Osteoblast (primary cell): ENCODE measurements at regions not wholly inside any gene's neighbourhood (a gene's known extent, or its start where the extent isn't known, plus 50 kb on each side); places are given as distances from the start of the nearest gene placed in this dataset.
"Not testable (repeated sequence)": the region's sequence is repeated elsewhere in the genome, so short reads cannot be mapped to it uniquely, and the experiment has no call there.

Experiments used
- DNase-seq: peaks from one replicate; pipeline ENCODE4 v3.0.0; 2011; ENCODE audit warnings: low spot score, mixed read lengths; ENCODE audit not compliant: insufficient read length; ENCODE audit errors: missing footprints
- H2AFZ ChIP-seq: 2 replicates; pipeline ENCODE4 v1.6.0; 2011; ENCODE audit warnings: mild to moderate bottlenecking, low read length
- H3K27ac ChIP-seq: 2 replicates; pipeline ENCODE4 v1.5.1; 2011; ENCODE audit warnings: mild to moderate bottlenecking, low read depth, low read length, moderate library complexity
- H3K27me3 ChIP-seq: 2 replicates; pipeline ENCODE4 v1.6.0; 2012; ENCODE audit warnings: mild to moderate bottlenecking, control low read depth, inconsistent platforms, low read length, moderate library complexity; ENCODE audit not compliant: insufficient read depth
- H3K36me3 ChIP-seq: 2 replicates; pipeline ENCODE4 v1.5.1; 2011; ENCODE audit warnings: mild to moderate bottlenecking, low read length, control low read depth, moderate library complexity; ENCODE audit not compliant: insufficient read depth
- H3K4me1 ChIP-seq: 2 replicates; pipeline ENCODE4 v1.5.1; 2011; ENCODE audit warnings: mild to moderate bottlenecking, low read length, control low read depth, moderate library complexity; ENCODE audit not compliant: insufficient read depth
- H3K4me2 ChIP-seq: 2 replicates; pipeline ENCODE4 v1.6.0; 2011; ENCODE audit warnings: mild to moderate bottlenecking, low read length; ENCODE audit not compliant: insufficient read depth
- H3K4me3 ChIP-seq: fragments of 200-600 bp; sonication (generic); 3 replicates; pipeline ENCODE4 v1.5.1; 2012; ENCODE audit warnings: mild to moderate bottlenecking, low read length, inconsistent platforms; ENCODE audit not compliant: insufficient read depth
- H3K79me2 ChIP-seq: 2 replicates; pipeline ENCODE4 v1.6.0; 2012; ENCODE audit warnings: mild to moderate bottlenecking, low read length, control low read depth, inconsistent platforms; ENCODE audit not compliant: insufficient read depth
- H3K9me3 ChIP-seq: 2 replicates; pipeline ENCODE4 v1.5.1; 2011; ENCODE audit warnings: low read depth, low read length, control low read depth
- H4K20me1 ChIP-seq: 2 replicates; pipeline ENCODE4 v1.6.0; 2012; ENCODE audit warnings: mild to moderate bottlenecking, low read length, control low read depth; ENCODE audit not compliant: insufficient read depth
- CTCF ChIP-seq: IDR thresholded peaks from 2 replicates; pipeline ENCODE4 v1.5.1; 2011; ENCODE audit warnings: mild to moderate bottlenecking, low read depth, low read length, moderate library complexity; ENCODE audit errors: extremely low read depth

- H2AFZ ChIP-seq = no peak overlapping the region
These were observed 112.6 kb upstream of the NDUFV2 start for GRCh38 chr18:8989855-8990254.

GRCh38 chr18:8990276-8991031 is 112.0 kb upstream of the NDUFV2 start:
- no peaks in the 10 kb centered on the region for H3K36me3 ChIP-seq
- no peak for TF ChIP-seq CTCF
- peak; percentile 44 for DNase-seq
- H3K4me3 ChIP-seq = no peak overlapping the region
- H4K20me1 ChIP-seq = no peaks in the 10 kb centered on the region
- no peaks in the 10 kb centered on the region for H3K9me3 ChIP-seq
- H3K4me2 ChIP-seq = no peak overlapping the region
- no peaks in the 10 kb centered on the region for H3K27me3 ChIP-seq
- H3K27ac ChIP-seq = no peak overlapping the region
- peak overlapping the region; percentile 61 for H2AFZ ChIP-seq
- H3K79me2 ChIP-seq = no peaks in the 10 kb centered on the region
- H3K4me1 ChIP-seq = peaks cover 16% of the 10 kb centered on the region

More at GRCh38 chr18:8989855-8990254, 112.6 kb upstream of the NDUFV2 start:
- Histone ChIP-seq H3K79me2 (no peaks in the 10 kb centered on the region), H3K27me3 (no peaks in the 10 kb centered on the region), H3K9me3 (no peaks in the 10 kb centered on the region), H3K27ac (no peak overlapping the region), H3K36me3 (no peaks in the 10 kb centered on the region), H3K4me1 (peaks cover 16% of the 10 kb centered on the region), H3K4me3 (no peak overlapping the region), H4K20me1 (no peaks in the 10 kb centered on the region), H3K4me2 (no peak overlapping the region)
- DNase-seq = no peak
- no peak for TF ChIP-seq CTCF

- Histone ChIP-seq H3K4me3 (no peak overlapping the region), H3K4me1 (peaks cover 16% of the 10 kb centered on the region), H3K27ac (no peak overlapping the region), H4K20me1 (no peaks in the 10 kb centered on the region), H3K27me3 (no peaks in the 10 kb centered on the region), H3K79me2 (no peaks in the 10 kb centered on the region), H3K4me2 (no peak overlapping the region), H3K36me3 (no peaks in the 10 kb centered on the region), H2AFZ (peak overlapping the region; percentile 76), H3K9me3 (no peaks in the 10 kb centered on the region)
- no peak for DNase-seq
- no peak for TF ChIP-seq CTCF
These were observed 111.3 kb upstream of the NDUFV2 start for GRCh38 chr18:8991155-8991554.

GRCh38 chr18:8992500-8992899 is 110.0 kb upstream of the NDUFV2 start:
- not testable (repeated sequence) for H3K27me3 ChIP-seq, H3K9me3 ChIP-seq, H3K4me3 ChIP-seq, H4K20me1 ChIP-seq, DNase-seq, H3K4me2 ChIP-seq, H3K79me2 ChIP-seq, H2AFZ ChIP-seq, H3K4me1 ChIP-seq, H3K27ac ChIP-seq, H3K36me3 ChIP-seq
